GM12872 (cell line): ENCODE measurements at regions not wholly inside any gene's neighbourhood (a gene's known extent, or its start where the extent isn't known, plus 50 kb on each side); places are given as distances from the start of the nearest gene placed in this dataset.

Experiments
- TF ChIP-seq, protein P1 (sequence below): IDR thresholded peaks from 3 replicates; pipeline ENCODE4 v1.5.1; 2011; ENCODE audit warnings: low read depth, mild to moderate bottlenecking, low read length, moderate library complexity; ENCODE audit not compliant: insufficient read depth

DNA sequence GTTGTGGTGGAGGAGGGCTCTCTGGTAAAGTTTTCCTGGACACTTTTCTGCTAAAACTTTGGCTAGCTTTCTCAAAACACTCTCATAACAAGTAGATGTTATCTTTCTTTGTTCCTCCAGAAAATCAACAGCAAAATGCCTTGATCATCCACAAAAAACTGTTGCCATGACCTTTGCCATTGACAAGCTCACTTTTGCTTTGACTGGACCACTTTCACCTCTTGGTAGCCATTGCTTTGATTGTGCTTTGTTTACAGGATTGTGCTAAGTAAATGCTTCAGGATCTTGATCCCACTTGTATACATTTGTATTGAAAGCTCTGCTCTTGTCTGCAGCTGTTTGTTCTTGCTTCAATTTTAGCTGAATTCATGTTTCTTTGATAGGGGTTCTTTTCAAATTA is 143.9 kb upstream of the NR3C1 start:
- TF ChIP-seq, protein P1, sequence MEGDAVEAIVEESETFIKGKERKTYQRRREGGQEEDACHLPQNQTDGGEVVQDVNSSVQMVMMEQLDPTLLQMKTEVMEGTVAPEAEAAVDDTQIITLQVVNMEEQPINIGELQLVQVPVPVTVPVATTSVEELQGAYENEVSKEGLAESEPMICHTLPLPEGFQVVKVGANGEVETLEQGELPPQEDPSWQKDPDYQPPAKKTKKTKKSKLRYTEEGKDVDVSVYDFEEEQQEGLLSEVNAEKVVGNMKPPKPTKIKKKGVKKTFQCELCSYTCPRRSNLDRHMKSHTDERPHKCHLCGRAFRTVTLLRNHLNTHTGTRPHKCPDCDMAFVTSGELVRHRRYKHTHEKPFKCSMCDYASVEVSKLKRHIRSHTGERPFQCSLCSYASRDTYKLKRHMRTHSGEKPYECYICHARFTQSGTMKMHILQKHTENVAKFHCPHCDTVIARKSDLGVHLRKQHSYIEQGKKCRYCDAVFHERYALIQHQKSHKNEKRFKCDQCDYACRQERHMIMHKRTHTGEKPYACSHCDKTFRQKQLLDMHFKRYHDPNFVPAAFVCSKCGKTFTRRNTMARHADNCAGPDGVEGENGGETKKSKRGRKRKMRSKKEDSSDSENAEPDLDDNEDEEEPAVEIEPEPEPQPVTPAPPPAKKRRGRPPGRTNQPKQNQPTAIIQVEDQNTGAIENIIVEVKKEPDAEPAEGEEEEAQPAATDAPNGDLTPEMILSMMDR, result no peak

DNA sequence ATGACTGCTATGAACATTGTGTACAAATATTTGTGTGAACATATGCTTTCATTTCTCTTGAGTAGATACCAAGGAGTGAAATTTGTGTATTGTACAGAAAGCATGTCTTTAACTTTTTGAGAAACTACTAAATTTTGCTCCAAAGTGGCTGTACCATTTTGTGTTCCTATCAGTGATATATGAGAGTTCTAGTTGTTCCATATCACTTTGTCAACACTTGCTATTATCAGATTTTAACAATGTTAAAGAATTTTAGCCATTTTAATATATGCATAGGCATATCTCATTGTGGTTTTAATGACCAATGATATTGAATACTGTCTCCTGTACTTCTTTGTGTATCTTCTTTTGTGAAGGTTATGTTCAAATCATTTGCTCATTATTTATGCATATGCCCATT is 142.9 kb upstream of the NR3C1 start:
- TF ChIP-seq, protein P1, result no peak

DNA sequence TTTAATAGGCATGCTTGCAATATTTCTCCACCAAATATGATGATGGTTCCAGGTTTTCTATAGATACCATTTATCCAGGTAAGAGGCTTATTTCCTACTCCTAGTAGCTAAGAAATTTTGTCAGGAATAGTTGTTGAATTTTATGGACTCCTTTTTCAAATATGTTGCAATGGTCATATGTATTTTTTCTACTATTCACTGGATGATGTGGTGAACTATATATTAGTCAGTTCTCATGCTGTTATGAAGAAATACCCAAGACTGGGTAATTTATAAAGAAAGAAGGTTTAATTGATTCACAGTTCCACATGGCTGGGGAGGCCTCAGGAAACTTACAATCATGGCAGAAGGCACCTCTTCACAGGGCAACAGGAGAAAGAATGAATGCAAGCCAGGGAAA is 141.1 kb upstream of the NR3C1 start:
- TF ChIP-seq, protein P1, result no peak

DNA sequence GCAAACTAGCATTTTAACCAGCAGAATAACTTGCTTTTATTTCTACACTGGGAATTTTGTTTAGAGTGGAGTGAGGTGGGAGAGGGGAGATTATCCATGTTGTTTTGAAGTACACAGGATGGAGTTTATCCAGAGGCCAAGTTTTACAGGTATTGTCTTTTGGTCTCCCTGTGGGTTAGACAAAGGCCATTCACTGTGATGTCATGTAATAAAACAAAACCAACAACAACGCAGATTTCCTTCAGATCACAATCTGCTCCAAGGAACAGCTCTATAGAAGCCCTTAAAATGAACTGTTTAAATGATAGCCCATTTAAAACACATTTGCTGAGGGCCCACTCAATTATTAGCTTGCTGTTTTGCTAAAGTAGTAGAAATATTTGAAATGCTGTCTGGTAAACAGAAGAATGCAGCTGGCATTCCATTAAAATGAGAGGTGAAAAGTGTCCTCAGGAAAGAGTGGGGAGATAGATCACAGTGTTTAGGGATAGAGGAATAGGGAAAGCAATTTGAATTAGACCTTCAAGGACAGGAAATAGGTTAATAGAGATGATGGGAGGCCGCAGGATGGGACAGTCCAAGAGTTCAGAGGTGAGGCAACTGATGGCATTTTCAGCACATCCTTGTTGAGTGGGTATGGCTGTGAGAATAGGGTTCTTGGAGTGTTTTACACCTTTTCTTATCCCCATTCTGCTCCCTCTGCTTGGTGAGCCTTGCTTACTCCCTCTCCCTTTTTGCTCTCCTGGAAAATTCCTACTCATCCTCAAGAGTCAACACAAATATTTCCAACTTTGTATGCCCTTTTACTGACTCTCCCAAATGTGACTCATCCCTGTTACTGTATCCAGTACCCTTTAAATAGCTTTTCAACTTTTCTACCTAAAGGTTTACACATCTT is 140.1 kb upstream of the NR3C1 start:
- TF ChIP-seq, protein P1, result no peak

- TF ChIP-seq, protein P1, result no peak
Measured at GRCh38 chr5:143542798-143543144, 139.3 kb upstream of the NR3C1 start.

- TF ChIP-seq, protein P1, result no peak
Measured at GRCh38 chr5:143541943-143542797, 138.7 kb upstream of the NR3C1 start.

DNA sequence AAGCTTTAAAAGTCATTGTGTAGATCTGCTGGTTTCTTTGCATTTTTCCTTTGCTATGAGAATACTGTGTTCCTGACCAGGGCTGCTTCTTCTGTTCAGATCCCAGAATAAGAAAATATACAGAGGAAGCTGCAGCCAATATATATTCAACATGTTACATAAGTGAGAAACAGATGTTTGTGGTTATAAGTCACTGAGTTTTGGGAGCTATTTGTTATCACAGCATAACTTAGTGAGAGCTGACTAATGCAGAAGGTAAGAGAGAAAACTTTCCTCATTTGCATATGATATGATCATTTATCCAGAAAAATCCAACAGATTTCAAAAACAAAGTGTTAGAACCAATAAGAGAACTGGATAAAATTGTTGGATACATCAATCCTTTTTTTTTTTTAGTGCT is 136.3 kb upstream of the NR3C1 start:
- TF ChIP-seq, protein P1, result no peak
